H1 (cell line): ENCODE measurements at regions not wholly inside any gene's neighbourhood (a gene's known extent, or its start where the extent isn't known, plus 50 kb on each side); places are given as distances from the start of the nearest gene placed in this dataset.

Source experiments
- CTCF ChIA-PET: fragments of 300-600 bp; sonication (Branson Sonifier 250); formaldehyde crosslinking; loops from one replicate; lab custom pipeline; 2021; ENCODE audit not compliant: partially characterized antibody; lab: Charles Lee
- POLR2A ChIA-PET: fragments of 300-600 bp; sonication (Branson Sonifier 250); formaldehyde crosslinking; loops from one replicate; lab custom pipeline; 2021; ENCODE audit warnings: inconsistent platforms; ENCODE audit not compliant: partially characterized antibody; lab: Charles Lee
- DNase-seq, 2 experiments: peaks; one replicate each; pipeline versions ENCODE4 v3.0.0 to v3.0.0-alpha.2; 2010 to 2022; ENCODE audit warnings: low spot score in 2 of 2, low read depth in 1 of 2, mixed read lengths in 1 of 2
- FAIRE-seq: peaks from 2 replicates; lab custom pipeline; 2011; peaks lifted over from hg19 to GRCh38; lab: Jason Lieb, UNC
- H2AFZ ChIP-seq: 2 replicates; pipeline ENCODE4 v1.8.1; 2012; ENCODE audit warnings: low read length, inconsistent platforms
- H2AK5ac ChIP-seq: 2 replicates; pipeline ENCODE4 v1.6.1; 2013; ENCODE audit warnings: low read depth, low read length
- H2BK120ac ChIP-seq: replicated peaks from 2 replicates; pipeline ENCODE3; 2013; ENCODE audit warnings: low read depth, low read length, inconsistent platforms
- H2BK12ac ChIP-seq: 2 replicates; pipeline ENCODE4 v1.6.1; 2013; ENCODE audit warnings: low read depth, low read length
- H2BK15ac ChIP-seq: 2 replicates; pipeline ENCODE4 v1.6.1; 2013; ENCODE audit warnings: low read length
- H2BK20ac ChIP-seq: 2 replicates; pipeline ENCODE4 v1.6.1; 2013; ENCODE audit warnings: low read length
- H2BK5ac ChIP-seq: 2 replicates; pipeline ENCODE4 v1.6.1; 2013; ENCODE audit warnings: low read depth, low read length
- H3K14ac ChIP-seq: 2 replicates; pipeline ENCODE4 v1.6.1; 2013; ENCODE audit warnings: inconsistent platforms; ENCODE audit not compliant: insufficient read length
- H3K18ac ChIP-seq: 2 replicates; pipeline ENCODE4 v1.6.1; 2013; ENCODE audit warnings: low read length; ENCODE audit errors: extremely low read depth
- H3K23ac ChIP-seq: 2 replicates; pipeline ENCODE4 v1.6.1; 2013; ENCODE audit warnings: inconsistent platforms; ENCODE audit not compliant: insufficient read length
- H3K23me2 ChIP-seq: 2 replicates; pipeline ENCODE4 v1.6.1; 2013; ENCODE audit warnings: low read depth, low read length
- H3K27ac ChIP-seq: 2 replicates; pipeline ENCODE4 v1.6.1; 2011; ENCODE audit warnings: low read depth, low read length, inconsistent platforms
- H3K27me3 ChIP-seq, 4 experiments: replicated peaks in 1 of 4; 1 replicate in 1 of 4; 2 replicates in 3 of 4; pipeline versions ENCODE4 v1.6.1 to v1.8.1; 2011 to 2013; ENCODE audit warnings: low read length in 3 of 4, mild to moderate bottlenecking in 3 of 4, inconsistent platforms in 2 of 4, mixed read lengths in 2 of 4, moderate library complexity in 1 of 4; ENCODE audit not compliant: control insufficient read depth in 3 of 4, insufficient read depth in 3 of 4; ENCODE audit errors: extremely low read depth in 1 of 4
- H3K36me3 ChIP-seq, 4 experiments: 2 replicates each; pipeline versions ENCODE4 v1.6.1 to v1.8.1; 2011 to 2013; ENCODE audit warnings: mild to moderate bottlenecking in 4 of 4, low read length in 3 of 4, moderate library complexity in 2 of 4, control low read depth in 1 of 4, inconsistent platforms in 1 of 4; ENCODE audit not compliant: insufficient read depth in 4 of 4, control insufficient read depth in 2 of 4
- H3K4ac ChIP-seq: replicated peaks from 2 replicates; pipeline ENCODE3; 2013; ENCODE audit warnings: low read length, low read depth, mixed read lengths, inconsistent platforms; ENCODE audit not compliant: insufficient read length
- H3K4me1 ChIP-seq, 4 experiments: replicated peaks in 1 of 4; 1 replicate in 1 of 4; 2 replicates in 3 of 4; pipeline versions ENCODE4 v1.6.1 to v1.8.1; 2011 to 2013; ENCODE audit warnings: low read length in 3 of 4, inconsistent platforms in 2 of 4, mixed read lengths in 1 of 4; ENCODE audit not compliant: insufficient read depth in 4 of 4, control insufficient read depth in 3 of 4
- H3K4me2 ChIP-seq, 2 experiments: 2 replicates each; pipeline versions ENCODE4 v1.6.1 to v1.8.1; 2011 to 2013; ENCODE audit warnings: low read depth in 2 of 2, low read length in 2 of 2, control low read depth in 1 of 2, inconsistent platforms in 1 of 2, mild to moderate bottlenecking in 1 of 2; ENCODE audit not compliant: insufficient read depth in 1 of 2
- H3K4me3 ChIP-seq, 4 experiments: fragments of 200-600, 300-600 bp in 1 of 4; sonication (generic), shearing (Covaris generic), sonication (Bioruptor Twin) in 1 of 4; 2 replicates each; pipeline versions ENCODE4 v1.5.1 to v1.8.1; 2011 to 2016; ENCODE audit warnings: low read length in 4 of 4, low read depth in 3 of 4, control low read depth in 2 of 4, inconsistent platforms in 2 of 4, mild to moderate bottlenecking in 2 of 4, mixed read lengths in 1 of 4, moderate library complexity in 1 of 4; ENCODE audit not compliant: insufficient read depth in 2 of 4; ENCODE audit errors: extremely low read depth in 1 of 4
- H3K56ac ChIP-seq: replicated peaks from 2 replicates; pipeline ENCODE3; 2013; ENCODE audit warnings: low read depth, mild to moderate bottlenecking, mixed read lengths, low read length, inconsistent platforms; ENCODE audit not compliant: insufficient read length
- H3K79me1 ChIP-seq: 2 replicates; pipeline ENCODE4 v1.6.1; 2013; ENCODE audit warnings: low read depth, low read length, control low read depth
- H3K79me2 ChIP-seq, 2 experiments: 2 replicates each; pipeline versions ENCODE4 v1.6.1 to v1.8.1; 2012 to 2013; ENCODE audit warnings: low read length in 2 of 2, mild to moderate bottlenecking in 2 of 2, inconsistent platforms in 1 of 2; ENCODE audit not compliant: insufficient read depth in 2 of 2, control insufficient read depth in 1 of 2
- H3K9ac ChIP-seq, 4 experiments: replicated peaks in 1 of 4; 1 replicate in 1 of 4; 2 replicates in 3 of 4; pipeline versions ENCODE4 v1.6.1 to v1.8.1; 2011 to 2013; ENCODE audit warnings: low read depth in 3 of 4, low read length in 3 of 4, control low read depth in 2 of 4, mild to moderate bottlenecking in 2 of 4, moderate library complexity in 2 of 4, inconsistent platforms in 1 of 4; ENCODE audit errors: extremely low read depth in 1 of 4
- H3K9me3 ChIP-seq, 2 experiments: 2 replicates each; pipeline versions ENCODE4 v1.6.1 to v1.8.1; 2012 to 2013; ENCODE audit warnings: mild to moderate bottlenecking in 2 of 2, moderate library complexity in 2 of 2, control low read depth in 1 of 2, inconsistent platforms in 1 of 2, low read depth in 1 of 2, low read length in 1 of 2, mixed read lengths in 1 of 2; ENCODE audit not compliant: insufficient read depth in 2 of 2
- H4K20me1 ChIP-seq, 2 experiments: replicated peaks in 1 of 2; 2 replicates each; pipeline versions ENCODE3 to v1.8.1; 2011 to 2013; ENCODE audit warnings: inconsistent platforms in 2 of 2, low read length in 2 of 2, mild to moderate bottlenecking in 1 of 2; ENCODE audit not compliant: insufficient read depth in 2 of 2, control insufficient read depth in 1 of 2
- H4K5ac ChIP-seq: 2 replicates; pipeline ENCODE4 v1.6.1; 2013; ENCODE audit warnings: low read length, low read depth, mixed read lengths, inconsistent platforms; ENCODE audit not compliant: insufficient read length
- H4K8ac ChIP-seq: 2 replicates; pipeline ENCODE4 v1.8.0; 2013; ENCODE audit warnings: mild to moderate bottlenecking, moderate library complexity, low read length, inconsistent platforms; ENCODE audit not compliant: insufficient read depth; ENCODE audit errors: extremely low read depth
- H4K91ac ChIP-seq: replicated peaks from 2 replicates; pipeline ENCODE3; 2013; ENCODE audit warnings: low read length, mixed read lengths, inconsistent platforms; ENCODE audit not compliant: insufficient read length
- BACH1 ChIP-seq: IDR thresholded peaks from 2 replicates; pipeline ENCODE4 v1.6.1; 2012; ENCODE audit warnings: low read length, improper control_type of control experiment
- CREB1 ChIP-seq: IDR thresholded peaks from 2 replicates; pipeline ENCODE4 v1.6.1; 2012; ENCODE audit warnings: inconsistent platforms
- CTBP2 ChIP-seq: IDR thresholded peaks from 2 replicates; pipeline ENCODE4 v1.7.0; 2011; ENCODE audit warnings: borderline replicate concordance, mild to moderate bottlenecking, moderate library complexity, mixed read lengths, low read length; ENCODE audit not compliant: insufficient read depth, insufficient read length
- EP300 ChIP-seq, 2 experiments: IDR thresholded peaks; 1 replicate in 1 of 2; 2 replicates in 1 of 2; pipeline ENCODE4 v1.6.1; 2011 to 2012; ENCODE audit warnings: low read depth in 2 of 2, low read length in 2 of 2, mild to moderate bottlenecking in 2 of 2, borderline replicate concordance in 1 of 2, inconsistent platforms in 1 of 2, moderate library complexity in 1 of 2
- GTF2F1 ChIP-seq: IDR thresholded peaks from 2 replicates; pipeline ENCODE4 v1.6.1; 2012; ENCODE audit warnings: low read depth, low read length, improper control_type of control experiment, borderline replicate concordance
- JUN ChIP-seq: IDR thresholded peaks from 2 replicates; pipeline ENCODE4 v1.6.1; 2011; ENCODE audit warnings: low read depth, mild to moderate bottlenecking, improper control_type of control experiment, low read length
- KDM4A ChIP-seq: IDR thresholded peaks from one replicate; pipeline ENCODE4 v1.7.1; 2012; ENCODE audit warnings: low read depth, mild to moderate bottlenecking, moderate library complexity, low read length, inconsistent platforms; ENCODE audit not compliant: severe bottlenecking
- NANOG ChIP-seq: IDR thresholded peaks from 2 replicates; pipeline ENCODE4 v1.6.1; 2011; ENCODE audit warnings: low read length, low read depth, mild to moderate bottlenecking, inconsistent platforms; ENCODE audit not compliant: insufficient read depth, poor library complexity, severe bottlenecking
- POLR2AphosphoS5 ChIP-seq: IDR thresholded peaks from 2 replicates; pipeline ENCODE4 v1.6.1; 2011; ENCODE audit warnings: low read depth, low read length
- RBBP5 ChIP-seq: IDR thresholded peaks from 2 replicates; pipeline ENCODE4 v1.7.1; 2012; ENCODE audit warnings: low read depth, mild to moderate bottlenecking, inconsistent platforms, low read length, moderate library complexity, borderline replicate concordance
- SAP30 ChIP-seq: fragments of 300-600 bp; sonication (generic); IDR thresholded peaks from 2 replicates; pipeline ENCODE4 v1.7.1; 2012; ENCODE audit warnings: low read length, moderate library complexity, mild to moderate bottlenecking, inconsistent platforms; ENCODE audit not compliant: insufficient read depth, insufficient replicate concordance
- SP4 ChIP-seq: IDR thresholded peaks from 2 replicates; pipeline ENCODE4 v1.6.1; 2012; ENCODE audit warnings: low read length, inconsistent platforms
- SRF ChIP-seq: IDR thresholded peaks from 2 replicates; pipeline ENCODE4 v1.6.1; 2011; ENCODE audit warnings: mild to moderate bottlenecking, low read depth, low read length, moderate library complexity
- TEAD4 ChIP-seq: IDR thresholded peaks from 2 replicates; pipeline ENCODE4 v1.6.1; 2012; ENCODE audit warnings: low read depth, low read length, inconsistent platforms, mixed read lengths
- YY1 ChIP-seq: IDR thresholded peaks from 2 replicates; pipeline ENCODE4 v1.6.1; 2011; ENCODE audit warnings: low read depth, mild to moderate bottlenecking, low read length
- TF ChIP-seq, protein P1 (sequence below): IDR thresholded peaks from 2 replicates; pipeline ENCODE4 v1.6.1; 2011; ENCODE audit warnings: low read length, improper control_type of control experiment

DNA sequence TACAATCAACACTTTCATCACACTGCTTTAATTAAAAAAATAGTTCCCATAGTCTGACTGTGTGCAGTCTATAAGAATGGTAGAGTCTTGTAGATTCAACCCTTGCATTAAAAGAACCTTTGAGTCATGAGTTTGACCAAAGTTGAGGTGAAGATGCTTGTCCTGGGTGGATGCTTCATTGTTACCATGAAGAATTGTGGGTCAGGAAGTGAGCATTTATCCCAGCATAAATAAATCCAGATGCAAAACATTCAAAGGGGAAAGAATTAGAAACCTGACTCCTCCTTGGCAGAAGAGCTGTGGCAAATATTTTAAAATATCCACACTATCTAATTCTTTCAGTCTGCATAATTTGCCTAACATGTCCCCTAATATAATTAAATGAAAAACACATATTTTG lies 72.9 kb upstream of the SPAG17 start:
- Histone ChIP-seq H2BK15ac (no peak overlapping the region), H3K56ac (no peak overlapping the region), H3K4ac (no peak overlapping the region), H4K91ac (no peak overlapping the region), H2AK5ac (no peak overlapping the region), H3K4me1 (no peaks in the 10 kb centered on the region), H3K36me3 (no peaks in the 10 kb centered on the region), H3K4me2 (no peak overlapping the region), H2AFZ (no peak overlapping the region), H4K8ac (no peak overlapping the region), H3K9me3 (no peaks in the 10 kb centered on the region), H3K18ac (no peak overlapping the region), H3K23ac (no peak overlapping the region), H3K14ac (no peak overlapping the region), H3K9ac (no peak overlapping the region), H3K23me2 (no peaks in the 10 kb centered on the region), H3K4me3 (no peak overlapping the region), H2BK120ac (no peak overlapping the region), H2BK20ac (no peak overlapping the region), H2BK12ac (no peak overlapping the region), H4K5ac (no peak overlapping the region), H3K79me1 (no peaks in the 10 kb centered on the region), H2BK5ac (no peak overlapping the region), H3K27ac (no peak overlapping the region), H4K20me1 (no peaks in the 10 kb centered on the region), H3K79me2 (no peaks in the 10 kb centered on the region), H3K27me3 (no peaks in the 10 kb centered on the region)
- no peak for FAIRE-seq
- DNase-seq, result no peak
- POLR2A ChIA-PET, result no interaction called here
- CTCF ChIA-PET, result no interaction called here
- no peak for TF ChIP-seq CTBP2
- TF ChIP-seq GTF2F1, result no peak
- no peak for TF ChIP-seq BACH1
- TF ChIP-seq SRF, result no peak
- TF ChIP-seq POLR2AphosphoS5, result no peak
- TF ChIP-seq SAP30, result no peak
- TF ChIP-seq, protein P1, sequence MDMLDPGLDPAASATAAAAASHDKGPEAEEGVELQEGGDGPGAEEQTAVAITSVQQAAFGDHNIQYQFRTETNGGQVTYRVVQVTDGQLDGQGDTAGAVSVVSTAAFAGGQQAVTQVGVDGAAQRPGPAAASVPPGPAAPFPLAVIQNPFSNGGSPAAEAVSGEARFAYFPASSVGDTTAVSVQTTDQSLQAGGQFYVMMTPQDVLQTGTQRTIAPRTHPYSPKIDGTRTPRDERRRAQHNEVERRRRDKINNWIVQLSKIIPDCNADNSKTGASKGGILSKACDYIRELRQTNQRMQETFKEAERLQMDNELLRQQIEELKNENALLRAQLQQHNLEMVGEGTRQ, result no peak
- TF ChIP-seq CREB1, result no peak
- no peak for TF ChIP-seq JUN
- TF ChIP-seq EP300 (IDR thresholded peaks at IDR 0.05; ENCODE audit: borderline replicate concordance in 1 of 2, low read depth in 2 of 2, low read length in 2 of 2), result no peak
- no peak for TF ChIP-seq SP4
- TF ChIP-seq RBBP5, result no peak
- TF ChIP-seq NANOG, result no peak
- no peak for TF ChIP-seq KDM4A
- TF ChIP-seq YY1, result no peak
- TF ChIP-seq TEAD4, result no peak
